ENCODE measurements at regions not wholly inside any gene's neighbourhood (a gene's known extent, or its start where the extent isn't known, plus 50 kb on each side); places are given as distances from the start of the nearest gene placed in this dataset.

DNA sequence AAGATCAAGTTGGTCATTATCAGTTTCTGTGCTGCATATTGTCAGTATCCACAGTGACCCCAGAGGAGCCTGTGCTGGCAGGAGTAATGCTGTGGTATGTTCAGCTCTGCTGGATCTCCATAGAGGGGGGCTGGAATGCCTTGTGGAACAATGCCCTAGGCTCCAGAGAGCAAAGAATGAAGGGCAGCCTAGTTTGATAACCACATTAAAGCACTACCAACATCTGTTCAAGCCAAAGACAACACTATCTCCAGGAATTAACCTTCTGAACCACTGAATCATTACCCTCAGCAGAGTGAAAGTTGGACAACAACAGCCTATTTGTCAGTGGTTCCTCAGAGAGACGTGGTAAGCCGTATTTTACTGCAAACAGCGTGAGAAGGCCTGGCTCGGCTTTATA is 192.3 kb upstream of the CXorf66 start:
- Mint-ChIP-seq H3K27me3 (ENCODE audit: low read depth in 3 of 3) (peaks cover 0 to 4% (median 2%) of the 10 kb centered on the region in 3 donors), H3K4me1 (no peaks in the 10 kb centered on the region)

DNA sequence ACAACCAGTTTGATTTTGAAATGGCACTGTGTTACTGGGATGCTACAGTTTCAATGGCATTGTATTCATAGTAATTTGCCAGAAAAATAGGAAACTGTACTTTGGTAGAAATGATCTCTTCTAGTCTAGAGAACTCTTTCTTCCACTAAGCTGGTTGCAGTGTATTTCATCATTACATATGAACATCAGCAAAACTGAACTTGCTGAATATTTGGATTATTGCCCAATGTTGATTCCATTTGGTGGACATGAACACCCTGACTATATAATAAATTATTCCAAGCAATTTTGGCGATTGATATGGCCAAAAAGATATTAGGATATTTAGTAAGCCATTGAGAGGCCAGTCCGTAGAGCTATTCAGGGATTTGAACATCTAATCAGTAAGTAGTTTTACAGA is 191.8 kb upstream of the CXorf66 start:
- H3K9me3 ChIP-seq (replicated peaks in 1 of 2; ENCODE audit: control insufficient read depth in 1 of 2, insufficient read depth in 1 of 2, low read length in 2 of 2), result no peaks in the 10 kb centered on the region
- no peak for DNase-seq
- no peak overlapping the region for H3K27ac ChIP-seq (ENCODE audit: low read depth in 1 of 2, low read length in 2 of 2)
- H3K27me3 ChIP-seq (ENCODE audit: control insufficient read depth in 2 of 2, insufficient read depth in 2 of 2, low read length in 2 of 2), result no peaks in the 10 kb centered on the region
- no peak overlapping the region for H3K4me3 ChIP-seq (replicated peaks in 1 of 3; ENCODE audit: low read depth in 2 of 3, low read length in 3 of 3)
- H3K36me3 Mint-ChIP-seq, result no peaks in the 10 kb centered on the region
- TF ChIP-seq, protein P1, sequence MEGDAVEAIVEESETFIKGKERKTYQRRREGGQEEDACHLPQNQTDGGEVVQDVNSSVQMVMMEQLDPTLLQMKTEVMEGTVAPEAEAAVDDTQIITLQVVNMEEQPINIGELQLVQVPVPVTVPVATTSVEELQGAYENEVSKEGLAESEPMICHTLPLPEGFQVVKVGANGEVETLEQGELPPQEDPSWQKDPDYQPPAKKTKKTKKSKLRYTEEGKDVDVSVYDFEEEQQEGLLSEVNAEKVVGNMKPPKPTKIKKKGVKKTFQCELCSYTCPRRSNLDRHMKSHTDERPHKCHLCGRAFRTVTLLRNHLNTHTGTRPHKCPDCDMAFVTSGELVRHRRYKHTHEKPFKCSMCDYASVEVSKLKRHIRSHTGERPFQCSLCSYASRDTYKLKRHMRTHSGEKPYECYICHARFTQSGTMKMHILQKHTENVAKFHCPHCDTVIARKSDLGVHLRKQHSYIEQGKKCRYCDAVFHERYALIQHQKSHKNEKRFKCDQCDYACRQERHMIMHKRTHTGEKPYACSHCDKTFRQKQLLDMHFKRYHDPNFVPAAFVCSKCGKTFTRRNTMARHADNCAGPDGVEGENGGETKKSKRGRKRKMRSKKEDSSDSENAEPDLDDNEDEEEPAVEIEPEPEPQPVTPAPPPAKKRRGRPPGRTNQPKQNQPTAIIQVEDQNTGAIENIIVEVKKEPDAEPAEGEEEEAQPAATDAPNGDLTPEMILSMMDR (IDR thresholded peaks at IDR 0.05), result no peak
- H3K4me1 Mint-ChIP-seq, result no peaks in the 10 kb centered on the region
- H3K27ac Mint-ChIP-seq, result no peak overlapping the region
- WGBS (ENCODE audit: insufficient coverage), result no CpG with 5 or more reads among the region's 2 CpGs
- H3K4me3 Mint-ChIP-seq, result no peak overlapping the region
- no peak overlapping the region for H2AFZ ChIP-seq (ENCODE audit: insufficient read depth, low read depth, low read length, poor library complexity, severe bottlenecking)
- H3K4me1 ChIP-seq (ENCODE audit: control insufficient read depth in 1 of 2, insufficient read depth in 2 of 2, low read length in 2 of 2), result no peaks in the 10 kb centered on the region
- H3K9ac ChIP-seq (ENCODE audit: insufficient read depth, low read length, poor library complexity, severe bottlenecking), result no peak overlapping the region
- H3K27me3 Mint-ChIP-seq (ENCODE audit: low read depth in 3 of 3), result peaks cover 0 to 5% (median 2%) of the 10 kb centered on the region in 3 donors
- no peaks in the 10 kb centered on the region for H3K36me3 ChIP-seq (replicated peaks in 1 of 2; ENCODE audit: control insufficient read depth in 1 of 2, insufficient read depth in 2 of 2, low read length in 2 of 2)
- no peaks in the 10 kb centered on the region for H4K20me1 ChIP-seq (ENCODE audit: insufficient read depth, low read length)
- H3K4me2 ChIP-seq (replicated peaks; ENCODE audit: extremely low read depth, low read length, poor library complexity, severe bottlenecking), result no peak overlapping the region
- no peaks in the 10 kb centered on the region for H3K79me2 ChIP-seq (ENCODE audit: insufficient read depth, low read length)
- intact Hi-C loops (cut with micrococcal nuclease), result no loop called here
- H3K9me3 Mint-ChIP-seq, result peaks cover 0 to 5% (median 2%) of the 10 kb centered on the region in 7 donors

More for the DNA sequence above, 192.3 kb upstream of the CXorf66 start:
- Histone ChIP-seq H3K27ac (ENCODE audit: low read depth in 1 of 2, low read length in 2 of 2) (no peak overlapping the region), H3K9ac (ENCODE audit: insufficient read depth, low read length, poor library complexity, severe bottlenecking) (no peak overlapping the region), H4K20me1 (ENCODE audit: insufficient read depth, low read length) (no peaks in the 10 kb centered on the region), H3K4me2 (replicated peaks; ENCODE audit: extremely low read depth, low read length, poor library complexity, severe bottlenecking) (no peak overlapping the region), H3K4me1 (ENCODE audit: control insufficient read depth in 1 of 2, insufficient read depth in 2 of 2, low read length in 2 of 2) (no peaks in the 10 kb centered on the region), H2AFZ (ENCODE audit: insufficient read depth, low read depth, low read length, poor library complexity, severe bottlenecking) (no peak overlapping the region), H3K36me3 (replicated peaks in 1 of 2; ENCODE audit: control insufficient read depth in 1 of 2, insufficient read depth in 2 of 2, low read length in 2 of 2) (no peaks in the 10 kb centered on the region), H3K4me3 (replicated peaks in 1 of 3; ENCODE audit: low read depth in 2 of 3, low read length in 3 of 3) (no peak overlapping the region), H3K9me3 (replicated peaks in 1 of 2; ENCODE audit: control insufficient read depth in 1 of 2, insufficient read depth in 1 of 2, low read length in 2 of 2) (no peaks in the 10 kb centered on the region), H3K79me2 (ENCODE audit: insufficient read depth, low read length) (no peaks in the 10 kb centered on the region), H3K27me3 (ENCODE audit: control insufficient read depth in 2 of 2, insufficient read depth in 2 of 2, low read length in 2 of 2) (no peaks in the 10 kb centered on the region)
- intact Hi-C loops (cut with micrococcal nuclease), result no loop called here
- Mint-ChIP-seq H3K4me3 (no peak overlapping the region), H3K27ac (no peak overlapping the region), H3K36me3 (no peaks in the 10 kb centered on the region), H3K9me3 (peaks cover 0 to 5% (median 2%) of the 10 kb centered on the region in 7 donors)
- TF ChIP-seq, protein P1 (IDR thresholded peaks at IDR 0.05), result no peak
- no peak for DNase-seq
- no CpG with 5 or more reads among the region's 4 CpGs for WGBS (ENCODE audit: insufficient coverage)

Measured in CD14-positive monocyte (primary cell).